ENCODE measurements at regions not wholly inside any gene's neighbourhood (a gene's known extent, or its start where the extent isn't known, plus 50 kb on each side); places are given as distances from the start of the nearest gene placed in this dataset.
A peak's percentile ranks its signal among the peaks of the same experiment; 100 is the strongest.

DNA sequence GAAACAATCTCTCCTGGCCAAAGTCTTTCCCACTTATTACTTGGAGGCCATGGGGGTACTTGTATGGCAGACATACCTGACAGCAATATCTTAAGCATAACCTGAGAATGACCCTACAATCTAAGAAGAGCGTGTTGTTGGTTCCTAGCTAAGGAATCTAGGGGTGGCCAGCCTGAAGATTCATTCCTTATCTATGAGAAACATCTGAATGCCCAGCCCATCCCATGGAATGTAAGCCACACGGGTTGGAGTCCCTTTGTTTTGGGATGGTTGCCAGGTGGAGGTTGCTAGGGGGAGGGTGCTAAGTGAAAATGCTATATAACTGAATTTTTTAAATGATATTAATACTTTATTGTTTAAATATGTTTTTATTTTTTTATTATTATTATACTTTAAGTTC lies 725.0 kb downstream of the ETS1 start:
- DNase-seq (ENCODE audit: low spot score in 2 of 2): no peak
- no peak for TF ChIP-seq POLR2AphosphoS5 (IDR thresholded peaks at IDR 0.05)

DNA sequence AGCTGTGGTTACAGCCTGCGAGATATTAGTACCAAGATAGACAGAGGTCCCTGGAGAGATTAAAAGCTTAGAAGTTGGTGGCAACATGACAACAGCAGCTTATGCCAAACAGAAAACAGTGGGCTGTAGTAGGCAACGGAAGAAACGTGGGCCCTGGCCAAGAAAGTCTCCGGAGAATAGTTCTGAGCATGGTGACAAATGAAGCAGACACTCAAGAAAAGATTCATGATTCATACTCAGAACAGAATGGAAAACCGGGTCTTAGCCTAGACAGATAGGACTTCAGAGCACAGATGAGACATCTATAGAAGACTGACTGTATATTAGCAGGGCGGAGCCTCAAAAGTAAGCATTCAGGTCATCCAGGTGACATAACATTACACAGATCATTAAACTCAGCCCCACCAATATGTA lies 727.4 kb downstream of the ETS1 start:
- Histone ChIP-seq H3K9me3 (no peaks in the 10 kb centered on the region), H3K4me3 (no peak overlapping the region), H3K27ac (no peak overlapping the region), H3K36me3 (no peaks in the 10 kb centered on the region), H3K27me3 (no peaks in the 10 kb centered on the region), H3K4me1 (no peaks in the 10 kb centered on the region)
- DNase-seq (ENCODE audit: low spot score in 2 of 2): no peak
- TF ChIP-seq, protein P1, sequence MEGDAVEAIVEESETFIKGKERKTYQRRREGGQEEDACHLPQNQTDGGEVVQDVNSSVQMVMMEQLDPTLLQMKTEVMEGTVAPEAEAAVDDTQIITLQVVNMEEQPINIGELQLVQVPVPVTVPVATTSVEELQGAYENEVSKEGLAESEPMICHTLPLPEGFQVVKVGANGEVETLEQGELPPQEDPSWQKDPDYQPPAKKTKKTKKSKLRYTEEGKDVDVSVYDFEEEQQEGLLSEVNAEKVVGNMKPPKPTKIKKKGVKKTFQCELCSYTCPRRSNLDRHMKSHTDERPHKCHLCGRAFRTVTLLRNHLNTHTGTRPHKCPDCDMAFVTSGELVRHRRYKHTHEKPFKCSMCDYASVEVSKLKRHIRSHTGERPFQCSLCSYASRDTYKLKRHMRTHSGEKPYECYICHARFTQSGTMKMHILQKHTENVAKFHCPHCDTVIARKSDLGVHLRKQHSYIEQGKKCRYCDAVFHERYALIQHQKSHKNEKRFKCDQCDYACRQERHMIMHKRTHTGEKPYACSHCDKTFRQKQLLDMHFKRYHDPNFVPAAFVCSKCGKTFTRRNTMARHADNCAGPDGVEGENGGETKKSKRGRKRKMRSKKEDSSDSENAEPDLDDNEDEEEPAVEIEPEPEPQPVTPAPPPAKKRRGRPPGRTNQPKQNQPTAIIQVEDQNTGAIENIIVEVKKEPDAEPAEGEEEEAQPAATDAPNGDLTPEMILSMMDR (IDR thresholded peaks at IDR 0.05): no peak
- TF ChIP-seq EP300 (IDR thresholded peaks at IDR 0.05): no peak
- TF ChIP-seq POLR2AphosphoS5 (IDR thresholded peaks at IDR 0.05): no peak
- no peak for TF ChIP-seq POLR2A (IDR thresholded peaks at IDR 0.05)
- WGBS: 69% methylated on average over 6 of the region's 6 CpGs

More for the DNA sequence above, 725.0 kb downstream of the ETS1 start:
- H3K9me3 ChIP-seq: no peaks in the 10 kb centered on the region
- WGBS: 25% methylated on average over 2 of the region's 2 CpGs
- H3K4me1 ChIP-seq: no peaks in the 10 kb centered on the region
- no peak overlapping the region for H3K4me3 ChIP-seq
- H3K36me3 ChIP-seq: no peaks in the 10 kb centered on the region
- no peaks in the 10 kb centered on the region for H3K27me3 ChIP-seq
- H3K27ac ChIP-seq: no peak overlapping the region

- H3K9me3 ChIP-seq: no peaks in the 10 kb centered on the region
- no peak overlapping the region for H3K27ac ChIP-seq
- no peak overlapping the region for H3K4me3 ChIP-seq
- WGBS: 75% methylated on average over 4 of the region's 4 CpGs
- no peaks in the 10 kb centered on the region for H3K36me3 ChIP-seq
- TF ChIP-seq EP300 (IDR thresholded peaks at IDR 0.05): no peak
- TF ChIP-seq POLR2AphosphoS5 (IDR thresholded peaks at IDR 0.05): no peak
- TF ChIP-seq, protein P1 (IDR thresholded peaks at IDR 0.05): no peak
- TF ChIP-seq POLR2A (IDR thresholded peaks at IDR 0.05): no peak
- no peak for DNase-seq (ENCODE audit: low spot score in 2 of 2)
- no peaks in the 10 kb centered on the region for H3K4me1 ChIP-seq
- no peaks in the 10 kb centered on the region for H3K27me3 ChIP-seq
Measured at GRCh38 chr11:127844876-127845275, 742.5 kb downstream of the ETS1 start.

DNA sequence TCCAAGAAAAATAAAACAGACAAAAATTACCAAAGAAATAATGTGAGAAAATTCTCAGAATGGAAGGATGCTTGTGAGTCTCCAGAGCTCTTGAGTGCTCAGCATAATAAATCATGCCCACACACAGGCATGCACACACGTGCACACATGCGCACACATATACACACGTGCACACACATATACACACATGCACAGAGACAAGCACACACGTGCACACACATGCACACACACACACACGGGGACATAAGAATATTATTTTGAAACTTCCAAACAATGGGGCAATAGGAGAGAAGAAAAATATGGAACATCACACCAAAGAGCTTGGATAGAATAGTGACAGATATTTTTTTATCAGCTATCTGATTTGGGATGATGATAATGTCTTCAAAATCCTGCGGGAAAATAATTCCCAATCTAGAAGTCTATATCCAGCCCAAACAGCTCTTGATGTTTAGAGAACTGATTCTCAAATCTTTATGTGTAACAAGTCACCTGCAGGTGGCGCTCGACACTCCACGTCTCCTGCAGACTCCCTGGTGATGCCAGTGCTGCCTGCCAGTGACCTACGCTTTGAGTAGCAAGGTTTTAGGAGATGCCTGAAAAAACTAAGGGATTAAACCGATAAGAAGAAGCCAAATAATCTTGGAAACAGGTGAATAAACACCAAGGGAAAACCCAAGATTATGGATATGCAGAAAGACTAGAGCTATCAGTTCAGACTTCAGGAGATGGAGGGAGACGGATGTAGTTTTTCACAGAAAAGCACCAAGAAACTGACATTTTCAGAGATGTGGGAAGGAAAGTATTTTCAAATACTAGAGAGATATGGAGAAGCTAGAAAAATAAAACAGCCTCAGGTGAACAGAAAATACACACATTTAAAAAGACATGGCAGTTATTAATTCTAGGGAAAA lies 743.6 kb downstream of the ETS1 start:
- TF ChIP-seq EP300 (IDR thresholded peaks at IDR 0.05) (no peak), POLR2A (IDR thresholded peaks at IDR 0.05) (no peak), POLR2AphosphoS5 (IDR thresholded peaks at IDR 0.05) (no peak)
- TF ChIP-seq, protein P1 (IDR thresholded peaks at IDR 0.05): peak in 1 of 2 donors; percentile 31
- no peaks in the 10 kb centered on the region for H3K27me3 ChIP-seq
- peak in 1 of 2 donors; percentile 79 for DNase-seq (ENCODE audit: low spot score in 2 of 2)
- 33% methylated on average over 12 of the region's 12 CpGs for WGBS
- no peaks in the 10 kb centered on the region for H3K4me1 ChIP-seq
- H3K36me3 ChIP-seq: no peaks in the 10 kb centered on the region
- no peaks in the 10 kb centered on the region for H3K9me3 ChIP-seq
- H3K27ac ChIP-seq: no peak overlapping the region
- no peak overlapping the region for H3K4me3 ChIP-seq

GRCh38 chr11:127825183-127825582 lies 762.2 kb downstream of the ETS1 start:
- H3K4me3 ChIP-seq: no peak overlapping the region
- H3K4me1 ChIP-seq: no peaks in the 10 kb centered on the region
- no peak for DNase-seq (ENCODE audit: low spot score in 2 of 2)
- TF ChIP-seq POLR2A (IDR thresholded peaks at IDR 0.05): no peak
- no peak for TF ChIP-seq EP300 (IDR thresholded peaks at IDR 0.05)
- TF ChIP-seq POLR2AphosphoS5 (IDR thresholded peaks at IDR 0.05): no peak
- TF ChIP-seq, protein P1 (IDR thresholded peaks at IDR 0.05): no peak
- no peaks in the 10 kb centered on the region for H3K36me3 ChIP-seq
- H3K27me3 ChIP-seq: no peaks in the 10 kb centered on the region
- no peak overlapping the region for H3K27ac ChIP-seq
- WGBS: 67% methylated on average over 4 of the region's 4 CpGs
- no peaks in the 10 kb centered on the region for H3K9me3 ChIP-seq

All from suprapubic skin (tissue), 4 donors.